GM23338 (cell line): ENCODE measurements at regions not wholly inside any gene's neighbourhood (a gene's known extent, or its start where the extent isn't known, plus 50 kb on each side); places are given as distances from the start of the nearest gene placed in this dataset.

ENCODE experiments used
- ATAC-seq: fragments of 200-7000 bp; cut with Tn5 transposase; 3 replicates; pipeline ENCODE4 v1.9.1; 2020
- DNase-seq: peaks from one replicate; pipeline ENCODE4 v3.0.0-alpha.2; 2015; ENCODE audit warnings: low spot score
- H2AFZ ChIP-seq: fragments of 200-600 bp; sonication (generic); 2 replicates; pipeline ENCODE4 v1.8.0; 2016; ENCODE audit warnings: antibody characterized with exemption, mild to moderate bottlenecking, moderate library complexity
- H3F3A ChIP-seq: fragments of 200-600 bp; sonication (generic); replicated peaks from 2 replicates; pipeline ENCODE4 v1.8.0; 2017; ENCODE audit warnings: antibody characterized with exemption, mixed run types, low read depth
- H3K27ac ChIP-seq: fragments of 200-600 bp; sonication (generic); 2 replicates; pipeline ENCODE4 v1.6.1; 2016; ENCODE audit warnings: low read depth
- H3K27me3 ChIP-seq: fragments of 200-600 bp; sonication (generic); 2 replicates; pipeline ENCODE4 v1.8.0; 2016; ENCODE audit warnings: mild to moderate bottlenecking, mixed run types, moderate library complexity; ENCODE audit not compliant: insufficient read depth
- H3K36me3 ChIP-seq: fragments of 200-600 bp; sonication (generic); 2 replicates; pipeline ENCODE4 v1.8.0; 2016; ENCODE audit warnings: mild to moderate bottlenecking; ENCODE audit not compliant: insufficient read depth
- H3K4me1 ChIP-seq: fragments of 200-600 bp; sonication (generic); 2 replicates; pipeline ENCODE4 v1.8.0; 2016; ENCODE audit warnings: mild to moderate bottlenecking, moderate library complexity; ENCODE audit not compliant: insufficient read depth
- H3K4me2 ChIP-seq: fragments of 200-600 bp; sonication (generic); 2 replicates; pipeline ENCODE4 v1.7.1; 2017; ENCODE audit warnings: mixed run types
- H3K4me3 ChIP-seq: fragments of 200-600 bp; sonication (generic); 2 replicates; pipeline ENCODE4 v1.6.1; 2016; ENCODE audit warnings: mixed run types
- H3K79me2 ChIP-seq: fragments of 200-600 bp; sonication (generic); replicated peaks from 2 replicates; pipeline ENCODE4 v1.8.0; 2017; ENCODE audit warnings: mild to moderate bottlenecking; ENCODE audit not compliant: insufficient read depth
- H3K9me2 ChIP-seq: fragments of 200-600 bp; sonication (generic); 2 replicates; pipeline ENCODE4 v1.8.0; 2017; ENCODE audit not compliant: insufficient read depth
- H4K20me1 ChIP-seq: fragments of 200-600 bp; sonication (generic); replicated peaks from 2 replicates; pipeline ENCODE4 v1.8.0; 2017; ENCODE audit warnings: mild to moderate bottlenecking; ENCODE audit not compliant: insufficient read depth
- H3K27ac Mint-ChIP-seq: 2 replicates; pipeline ENCODE4 v1.8.0; 2020; ENCODE audit warnings: inconsistent platforms, mild to moderate bottlenecking, moderate library complexity, mixed read lengths
- H3K27me3 Mint-ChIP-seq: 3 replicates; pipeline ENCODE4 v1.8.0; 2022; ENCODE audit warnings: low read depth, mild to moderate bottlenecking, moderate library complexity, mixed read lengths, inconsistent platforms; ENCODE audit not compliant: insufficient read depth, poor library complexity
- H3K36me3 Mint-ChIP-seq: 3 replicates; pipeline ENCODE4 v1.8.0; 2021; ENCODE audit warnings: low read depth, mild to moderate bottlenecking, inconsistent platforms, moderate library complexity, mixed read lengths
- H3K4me1 Mint-ChIP-seq: 3 replicates; pipeline ENCODE4 v1.8.0; 2020; ENCODE audit warnings: mild to moderate bottlenecking, inconsistent platforms, mixed read lengths
- H3K4me3 Mint-ChIP-seq: 3 replicates; pipeline ENCODE4 v1.8.0; 2021; ENCODE audit warnings: moderate library complexity, mild to moderate bottlenecking, inconsistent platforms, mixed read lengths
- H3K9me3 Mint-ChIP-seq: 3 replicates; pipeline ENCODE4 v1.8.0; 2020; ENCODE audit warnings: moderate library complexity, mild to moderate bottlenecking, inconsistent platforms, mixed read lengths
- CREB1 ChIP-seq: fragments of 250-450 bp; sonication (Bioruptor Pico); IDR thresholded peaks from 2 replicates; pipeline ENCODE4 v1.5.0; 2020; ENCODE audit warnings: low read depth, mild to moderate bottlenecking, moderate library complexity
- CTCF ChIP-seq, 2 experiments: fragments of 200-600 bp in 1 of 2; sonication (generic) in 1 of 2; conservative IDR thresholded peaks; 2 replicates each; pipeline versions ENCODE4 v1.5.1 to v1.6.1; 2016 to 2017; ENCODE audit warnings: antibody characterized with exemption in 2 of 2, low read depth in 2 of 2, mild to moderate bottlenecking in 2 of 2, moderate library complexity in 1 of 2
- ETS1 ChIP-seq: IDR thresholded peaks from 2 replicates; pipeline ENCODE4 v1.6.1; 2016; ENCODE audit warnings: antibody characterized with exemption
- EZH2 ChIP-seq: fragments of 200-600 bp; sonication (generic); IDR thresholded peaks from one replicate; pipeline ENCODE4 v1.8.0; 2017; ENCODE audit warnings: antibody characterized with exemption, mild to moderate bottlenecking, low read depth; ENCODE audit not compliant: unreplicated experiment
- EZH2phosphoT487 ChIP-seq: fragments of 200-600 bp; sonication (generic); IDR thresholded peaks from one replicate; pipeline ENCODE4 v1.8.1; 2018; ENCODE audit warnings: antibody characterized with exemption; ENCODE audit not compliant: unreplicated experiment
- JUNB ChIP-seq: IDR thresholded peaks from one replicate; pipeline ENCODE4 v1.6.1; 2016; ENCODE audit warnings: antibody characterized with exemption; ENCODE audit not compliant: unreplicated experiment
- NANOG ChIP-seq: IDR thresholded peaks from 2 replicates; pipeline ENCODE4 v1.6.1; 2016; ENCODE audit warnings: antibody characterized with exemption, borderline replicate concordance
- POLR2AphosphoS5 ChIP-seq: IDR thresholded peaks from 2 replicates; pipeline ENCODE4 v1.6.1; 2016; ENCODE audit warnings: antibody characterized with exemption, low read depth
- REST ChIP-seq: IDR thresholded peaks from one replicate; pipeline ENCODE4 v1.6.1; 2018; ENCODE audit warnings: antibody characterized with exemption; ENCODE audit not compliant: unreplicated experiment
- STAT1 ChIP-seq: IDR thresholded peaks from one replicate; pipeline ENCODE4 v1.6.1; 2016; ENCODE audit warnings: antibody characterized with exemption; ENCODE audit not compliant: unreplicated experiment
- ZNF114 ChIP-seq: fragments of 250-450 bp; sonication (Bioruptor Pico); IDR thresholded peaks from 2 replicates; pipeline ENCODE4 v1.5.0; 2020; ENCODE audit warnings: mild to moderate bottlenecking, moderate library complexity
- ZNF331 ChIP-seq: fragments of 250-450 bp; sonication (Bioruptor Pico); IDR thresholded peaks from 2 replicates; pipeline ENCODE4 v1.5.0; 2020; ENCODE audit warnings: low read depth, mild to moderate bottlenecking, moderate library complexity
- ZNF462 ChIP-seq: fragments of 250-450 bp; sonication (Bioruptor Pico); IDR thresholded peaks from 2 replicates; pipeline ENCODE4 v1.5.0; 2020; ENCODE audit warnings: mild to moderate bottlenecking, moderate library complexity

GRCh38 chr13:32936716-32937115 is 79.5 kb upstream of the KL start:
- ATAC-seq (no peak), DNase-seq (no peak)
- peaks cover 6% of the 10 kb centered on the region; the same call in 1 of the 3 replicates for H3K9me3 Mint-ChIP-seq
- H3K4me2 ChIP-seq, result no peak overlapping the region
- H2AFZ ChIP-seq, result no peak overlapping the region
- H3K9me2 ChIP-seq, result no peaks in the 10 kb centered on the region
- no peaks in the 10 kb centered on the region for H3K79me2 ChIP-seq
- H3K27ac ChIP-seq, result no peak overlapping the region
- H3K4me1 ChIP-seq, result no peaks in the 10 kb centered on the region
- no peak overlapping the region for H3K4me3 ChIP-seq
- no peaks in the 10 kb centered on the region for H3F3A ChIP-seq
- H3K27me3 Mint-ChIP-seq, result peaks cover 6% of the 10 kb centered on the region
- no peak overlapping the region for H3K4me3 Mint-ChIP-seq
- H3K27ac Mint-ChIP-seq, result no peak overlapping the region
- H3K36me3 Mint-ChIP-seq, result no peaks in the 10 kb centered on the region
- no peak for TF ChIP-seq EZH2
- no peak for TF ChIP-seq POLR2AphosphoS5
- no peak for TF ChIP-seq JUNB
- no peak for TF ChIP-seq ZNF114 (CRISPR knock-in tag)
- no peak for TF ChIP-seq ZNF462 (CRISPR knock-in tag)
- TF ChIP-seq ETS1, result no peak
- no peak for TF ChIP-seq REST
- no peak for TF ChIP-seq NANOG
- TF ChIP-seq EZH2phosphoT487, result no peak
- TF ChIP-seq CREB1 (CRISPR knock-in tag), result no peak
- no peak for TF ChIP-seq CTCF (conservative IDR thresholded peaks at IDR 0.05; ENCODE audit: low read depth in 2 of 2)
- no peak for TF ChIP-seq ZNF331 (CRISPR knock-in tag)
- TF ChIP-seq STAT1, result no peak
- no peaks in the 10 kb centered on the region for H4K20me1 ChIP-seq
- no peaks in the 10 kb centered on the region for H3K36me3 ChIP-seq
- no peaks in the 10 kb centered on the region for H3K27me3 ChIP-seq
- H3K4me1 Mint-ChIP-seq, result no peaks in the 10 kb centered on the region
